NCI-H524 (cell line): ENCODE measurements at regions not wholly inside any gene's neighbourhood (a gene's known extent, or its start where the extent isn't known, plus 50 kb on each side); places are given as distances from the start of the nearest gene placed in this dataset.
A peak's percentile ranks its signal among the peaks of the same experiment; 100 is the strongest.

ENCODE experiments used
- DNase-seq, 2 experiments: peaks; one replicate each; lab custom pipeline; 2025; lab: John Stamatoyannopoulos, UW

DNA sequence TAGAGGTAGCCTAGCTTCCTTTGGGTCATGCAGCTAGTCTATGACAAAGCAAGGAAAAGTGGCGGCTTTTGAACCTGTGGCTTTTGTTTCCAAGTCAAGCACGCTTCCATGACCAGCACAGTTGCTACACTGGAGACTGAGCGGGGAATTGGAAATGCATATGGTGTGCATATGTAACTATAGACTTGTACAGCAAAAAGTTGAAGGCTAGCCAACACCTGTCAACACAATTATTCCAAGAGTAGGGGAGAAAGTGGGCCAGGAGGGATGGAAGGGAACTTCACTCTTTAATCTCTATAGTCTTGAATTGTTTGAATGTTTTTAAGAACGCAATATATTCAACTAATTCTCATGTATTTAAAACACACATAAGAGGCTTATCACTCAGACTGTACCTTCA, 218.5 kb upstream of the CADM1 start:
- peak in 1 of 2 experiments; percentile 32 for DNase-seq

DNA sequence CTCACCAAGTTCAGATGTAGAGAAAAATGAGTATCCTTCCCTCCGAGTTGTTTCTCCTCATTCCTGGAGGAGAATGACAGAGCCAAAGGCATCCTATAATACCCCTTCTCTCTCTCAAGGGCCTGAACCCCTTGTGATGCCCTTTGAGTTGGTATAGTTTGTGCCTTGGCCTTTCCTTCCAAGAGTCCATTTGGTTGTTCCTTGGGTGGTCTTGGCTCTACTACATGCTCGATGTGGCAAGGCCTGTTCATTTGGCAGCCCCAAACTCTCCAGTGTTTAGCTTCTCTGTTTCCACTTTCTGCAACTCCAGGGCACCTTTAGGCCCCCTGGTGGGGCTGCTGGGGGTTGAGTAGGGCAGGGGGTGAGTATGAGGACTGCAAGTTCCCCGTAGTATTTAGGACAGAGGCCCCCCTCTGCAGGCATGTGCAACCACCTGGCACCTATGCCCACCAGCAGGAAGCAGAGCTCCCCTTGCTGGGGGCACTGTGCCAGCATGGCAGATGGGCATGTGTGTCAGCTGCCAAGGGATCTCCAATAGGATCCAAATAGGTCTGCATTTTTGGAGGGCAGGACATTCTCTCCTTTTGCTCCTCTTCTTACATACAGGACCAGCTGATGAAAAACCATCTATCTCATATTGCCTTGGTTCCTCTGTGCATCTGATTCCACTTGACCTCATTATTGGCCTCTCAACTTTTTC, 217.2 kb upstream of the CADM1 start:
- DNase-seq = peak; percentile 56 to 85

DNA sequence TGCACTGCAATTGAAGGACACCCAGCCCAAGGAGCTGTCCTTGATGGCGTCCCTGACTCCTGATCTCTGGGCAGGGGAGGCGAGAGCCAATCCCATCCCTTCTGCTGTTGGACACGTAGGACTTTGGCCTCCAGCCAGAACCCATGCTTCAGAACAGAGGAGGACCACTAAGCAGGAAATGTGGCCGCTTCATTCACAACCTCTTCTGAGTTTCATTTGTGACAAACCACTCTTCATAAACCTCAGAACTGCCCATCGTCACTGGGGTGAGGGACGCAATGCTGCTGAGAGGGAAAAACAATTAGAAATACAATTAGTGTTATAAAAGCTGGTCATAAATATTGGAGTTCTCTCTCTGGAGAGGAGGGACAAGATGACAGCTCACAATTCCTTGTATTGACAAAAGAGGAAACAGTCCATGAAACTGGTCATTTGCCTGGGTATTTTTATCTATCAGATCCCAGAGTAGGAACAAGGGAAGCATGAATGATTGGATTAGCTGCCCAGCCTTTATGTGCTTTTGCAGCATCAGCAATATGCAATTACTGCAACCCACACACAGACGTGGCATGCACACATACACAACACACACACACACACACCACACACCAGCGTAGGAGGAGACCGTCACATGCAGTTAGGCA, 216.5 kb upstream of the CADM1 start:
- DNase-seq = no peak

DNA sequence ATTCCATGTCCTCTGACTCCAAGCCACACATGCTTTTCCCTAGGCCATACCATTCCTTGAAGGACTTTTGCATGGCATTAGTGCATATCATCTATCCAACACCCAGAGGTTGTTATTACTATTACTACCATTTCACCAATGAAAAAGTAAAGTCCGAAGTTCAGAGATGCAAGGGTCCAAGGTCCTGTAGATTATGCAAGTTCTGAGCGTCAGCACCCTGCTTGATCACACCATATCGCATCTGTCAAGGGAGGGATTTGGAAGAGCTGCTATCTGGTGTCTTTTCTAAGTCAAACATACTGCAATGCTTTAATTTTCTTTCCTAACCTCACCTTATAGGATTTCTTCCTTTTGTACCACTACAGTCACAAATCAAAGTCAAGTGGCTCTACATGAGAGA, 214.7 kb upstream of the CADM1 start:
- no peak for DNase-seq

DNA sequence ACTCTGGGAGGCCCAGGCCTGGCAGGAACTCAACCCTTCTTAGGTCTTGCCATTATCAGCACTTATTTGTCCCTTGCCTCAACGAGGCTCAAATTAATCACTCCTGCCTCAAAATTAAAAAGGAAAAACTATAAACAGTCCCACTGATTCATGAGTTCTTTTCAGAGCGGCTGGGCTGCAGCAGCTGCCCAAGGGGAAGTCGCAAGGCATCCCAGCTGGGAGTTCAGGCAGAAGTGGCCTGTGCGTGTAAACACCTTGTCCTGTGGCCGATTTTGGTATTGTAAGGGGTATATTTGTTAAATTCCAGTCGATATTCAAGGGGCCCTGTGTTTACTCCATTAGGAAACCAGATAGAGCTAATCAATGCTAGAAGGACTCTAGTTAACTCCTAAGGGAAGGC, 213.9 kb upstream of the CADM1 start:
- no peak for DNase-seq

DNA sequence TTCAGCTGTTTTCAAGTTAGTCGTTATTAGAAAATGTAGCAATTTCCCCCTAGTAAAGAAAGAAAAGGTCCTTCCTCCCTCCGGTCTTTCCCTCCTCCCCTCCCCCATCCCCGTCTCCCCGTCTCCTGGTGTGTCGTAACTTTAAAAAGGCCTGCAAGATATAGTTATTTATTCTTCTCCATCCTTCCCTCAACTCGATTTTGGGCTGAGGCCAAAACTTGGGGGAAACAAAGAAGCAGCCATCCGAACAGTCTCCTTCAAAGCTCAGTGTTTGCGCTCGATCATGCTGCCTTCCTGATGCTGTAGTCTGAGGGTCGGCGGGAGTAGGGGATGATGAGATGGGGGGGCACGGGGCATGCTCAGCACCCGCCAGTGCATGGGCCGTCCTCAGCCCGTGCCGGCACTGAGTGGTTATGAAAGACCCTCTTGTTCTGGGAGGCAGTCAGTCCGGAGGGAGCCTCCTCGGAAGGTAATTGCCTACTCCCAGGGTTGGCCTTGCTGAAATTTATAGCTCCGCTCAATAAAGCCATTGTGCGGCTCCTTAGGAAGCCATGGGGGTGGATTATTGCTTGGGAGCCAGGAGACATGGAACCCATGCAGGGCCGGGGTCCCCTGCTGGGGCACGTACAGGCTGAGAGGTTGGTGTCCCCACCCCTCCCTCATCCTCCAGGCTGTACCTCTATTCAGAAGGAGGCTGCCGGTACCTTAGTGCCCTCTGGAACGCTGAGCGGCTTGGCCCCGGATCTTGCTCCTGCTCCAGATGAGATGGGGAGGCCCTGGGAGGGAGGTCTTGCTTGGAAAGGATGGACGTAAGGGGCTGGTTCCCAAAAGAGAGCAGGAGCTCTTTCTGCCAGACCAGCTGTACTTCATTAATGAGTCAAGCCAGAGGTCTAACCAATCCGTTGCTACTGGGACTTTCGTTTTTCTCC, 212.7 kb upstream of the CADM1 start:
- no peak for DNase-seq

DNA sequence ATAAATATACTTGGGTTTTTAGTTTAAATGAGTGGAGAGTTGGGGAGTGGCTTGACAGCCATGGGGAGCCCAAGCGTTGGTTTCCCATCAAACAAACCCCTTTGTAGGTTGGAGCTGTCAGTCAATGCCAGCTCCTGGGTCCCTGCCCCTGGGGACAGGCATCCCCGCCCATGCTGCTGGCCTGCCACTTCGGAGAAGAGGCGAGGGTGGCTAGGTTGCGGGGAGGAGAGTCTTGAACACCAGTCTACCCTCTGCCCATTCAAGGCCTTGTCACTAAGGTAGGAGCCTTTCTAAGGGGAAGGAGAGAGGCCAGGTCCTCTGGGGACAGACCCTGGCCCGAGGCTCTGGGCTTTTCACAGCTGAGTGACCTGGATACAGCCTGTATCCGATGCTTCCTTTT, 211.9 kb upstream of the CADM1 start:
- DNase-seq = no peak

DNA sequence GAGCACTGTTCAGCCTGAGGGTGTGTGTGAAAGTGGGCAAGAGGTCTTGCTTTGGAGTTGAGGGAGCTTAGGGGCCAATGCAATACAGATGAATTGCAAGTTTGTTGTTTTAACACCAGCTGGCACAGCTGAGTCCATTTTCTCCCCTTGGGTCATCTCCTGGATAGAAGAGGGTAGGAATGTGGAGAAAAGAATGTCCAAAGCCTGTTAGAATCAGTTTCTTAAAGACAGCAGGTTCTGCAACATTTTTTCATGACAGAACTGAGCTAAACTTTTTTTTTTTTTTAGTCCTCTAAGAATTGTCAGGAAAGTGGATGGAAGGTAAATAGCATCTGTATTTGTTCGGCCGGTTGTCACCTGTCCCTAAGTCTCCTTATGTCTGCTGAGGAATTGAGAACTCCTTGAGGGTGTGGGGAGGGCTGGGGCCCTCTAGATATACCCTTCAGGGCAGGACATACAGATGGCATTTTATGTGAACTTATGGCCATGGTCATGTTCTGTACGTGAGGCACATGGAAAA, 211.1 kb upstream of the CADM1 start:
- DNase-seq = peak in 1 of 2 experiments; percentile 37

DNA sequence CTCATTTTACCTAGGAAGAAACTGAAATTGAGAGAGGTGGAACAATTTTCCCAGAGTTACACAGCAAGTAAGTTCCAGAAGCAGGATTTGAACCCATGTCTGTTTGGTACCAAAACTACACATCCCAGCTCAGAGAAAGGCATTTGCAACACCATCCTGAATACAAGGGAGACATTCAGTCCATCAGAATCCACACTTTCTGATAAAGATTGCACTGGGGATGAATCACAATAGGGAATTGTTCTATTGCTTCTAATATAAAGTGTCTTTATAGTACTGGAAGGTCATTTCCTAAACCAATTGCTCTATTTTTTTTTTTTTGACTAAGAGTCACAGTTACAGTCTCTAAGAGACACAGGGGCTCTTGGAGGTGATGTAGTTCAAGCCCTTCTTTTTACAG, 208.1 kb upstream of the CADM1 start:
- no peak for DNase-seq

DNA sequence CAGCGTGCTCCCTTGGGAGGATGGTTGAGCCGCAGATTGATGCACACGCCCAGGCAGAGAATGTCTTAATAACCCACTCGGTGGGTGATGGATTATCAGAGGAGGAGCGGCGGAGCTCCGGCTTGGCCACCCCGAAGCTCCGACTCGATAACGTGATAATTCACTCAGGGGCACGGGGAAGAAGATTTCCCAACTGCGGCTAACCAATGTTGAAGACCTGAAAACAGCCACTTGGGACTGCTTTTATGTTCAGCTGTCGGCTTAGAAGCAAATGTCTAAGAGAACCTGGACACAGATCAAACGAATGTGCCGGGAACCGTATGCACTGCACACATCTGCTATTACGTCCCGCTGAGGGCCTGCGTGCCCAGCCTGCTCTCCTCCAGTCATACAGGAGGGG, 206.8 kb upstream of the CADM1 start:
- DNase-seq = no peak

DNA sequence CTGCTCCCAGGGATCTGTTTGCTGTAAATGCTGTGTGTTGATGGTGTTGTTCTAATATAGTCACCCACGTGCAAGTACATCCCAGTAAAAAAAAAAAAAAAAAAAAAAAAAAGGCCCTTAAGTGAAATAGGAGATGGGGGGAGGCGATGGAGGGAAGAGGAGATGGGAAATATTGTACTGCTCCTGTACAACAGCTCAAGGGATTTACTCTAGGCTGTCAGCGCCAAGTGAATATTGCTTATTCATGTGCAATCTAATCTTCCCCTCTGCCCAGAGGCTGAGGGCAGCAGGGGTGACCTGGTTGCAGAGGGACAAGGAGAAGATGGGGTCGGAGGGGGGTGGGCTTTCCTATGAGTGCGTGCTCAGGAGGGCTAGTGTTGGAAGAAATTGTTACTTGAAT, 206.2 kb upstream of the CADM1 start:
- no peak for DNase-seq

DNA sequence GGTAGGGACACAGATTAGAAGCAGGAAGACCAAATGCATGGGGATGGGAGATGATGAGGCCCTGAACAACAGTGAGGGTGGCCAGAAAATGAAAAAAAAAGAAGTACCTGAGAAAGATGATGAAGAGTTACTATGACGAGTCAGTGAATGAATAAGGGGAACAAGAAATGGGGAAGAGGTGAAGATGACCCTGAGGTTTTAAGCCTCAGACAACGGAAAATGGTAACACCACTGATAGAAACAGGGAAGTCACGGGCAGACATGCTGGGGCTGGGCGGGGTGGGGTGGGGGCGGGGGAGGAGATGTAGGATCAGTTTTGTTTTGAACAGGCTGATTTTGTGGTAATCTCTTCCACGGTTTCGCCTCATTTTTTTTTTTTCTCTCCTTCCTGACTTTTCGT, 205.1 kb upstream of the CADM1 start:
- no peak for DNase-seq

DNA sequence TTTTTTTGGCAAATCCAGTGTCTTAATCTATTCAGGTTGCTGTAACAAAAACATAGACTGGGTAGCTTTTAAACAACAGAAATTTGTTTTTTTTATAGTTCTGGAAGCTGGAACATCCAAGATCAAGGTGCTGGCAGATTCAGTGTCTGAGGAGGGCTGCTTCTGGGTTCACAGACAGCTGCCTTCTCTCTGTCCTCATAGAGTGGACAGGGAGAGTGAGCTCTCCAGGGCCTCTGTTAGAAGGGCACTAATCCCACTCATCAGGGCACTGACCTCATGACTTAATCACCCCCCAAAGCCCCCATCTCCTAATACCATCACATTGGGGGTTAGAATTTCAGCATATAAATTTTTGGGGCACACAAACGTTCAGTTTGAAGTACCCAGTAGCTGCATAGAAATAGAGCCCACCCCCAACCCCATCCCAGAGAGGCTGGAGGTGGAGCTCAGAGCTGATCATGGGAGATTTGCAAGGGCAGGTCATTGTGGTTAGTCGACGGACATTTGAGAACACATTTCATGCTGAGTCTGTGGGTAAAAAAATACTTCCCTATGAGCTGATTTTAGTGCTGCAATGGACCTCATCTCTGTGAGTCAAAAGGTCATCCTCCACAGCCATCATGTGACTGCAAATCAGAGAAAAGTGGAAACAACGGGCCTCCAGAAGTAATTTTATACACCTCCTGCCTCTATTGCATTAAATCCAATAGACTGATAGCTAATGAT, 203.1 kb upstream of the CADM1 start:
- no peak for DNase-seq

DNA sequence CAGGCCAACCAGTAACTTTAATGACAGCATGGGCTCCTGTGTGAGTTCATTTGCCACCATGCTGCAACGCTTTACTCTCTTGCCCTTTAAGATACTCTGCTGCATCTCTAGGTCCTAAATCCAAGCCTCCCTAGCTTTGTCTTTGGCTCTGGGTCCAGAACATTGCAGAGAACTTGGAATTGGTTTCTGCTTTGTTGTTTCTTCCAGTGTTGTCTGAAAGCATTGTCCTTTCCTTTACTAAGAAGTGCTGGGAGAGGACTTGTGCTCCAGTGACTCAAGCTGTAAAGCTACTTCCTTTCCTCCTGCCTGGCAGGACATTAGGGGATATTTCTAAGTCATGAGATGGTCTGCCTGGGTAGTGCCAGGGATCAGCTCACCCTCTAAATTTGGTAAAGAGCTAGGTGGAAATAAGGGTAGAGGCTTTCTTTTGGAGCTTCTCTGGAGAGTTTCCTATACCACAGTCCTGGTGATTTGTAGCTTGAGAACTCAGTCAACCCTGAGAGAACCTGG, 202.5 kb upstream of the CADM1 start:
- no peak for DNase-seq

DNA sequence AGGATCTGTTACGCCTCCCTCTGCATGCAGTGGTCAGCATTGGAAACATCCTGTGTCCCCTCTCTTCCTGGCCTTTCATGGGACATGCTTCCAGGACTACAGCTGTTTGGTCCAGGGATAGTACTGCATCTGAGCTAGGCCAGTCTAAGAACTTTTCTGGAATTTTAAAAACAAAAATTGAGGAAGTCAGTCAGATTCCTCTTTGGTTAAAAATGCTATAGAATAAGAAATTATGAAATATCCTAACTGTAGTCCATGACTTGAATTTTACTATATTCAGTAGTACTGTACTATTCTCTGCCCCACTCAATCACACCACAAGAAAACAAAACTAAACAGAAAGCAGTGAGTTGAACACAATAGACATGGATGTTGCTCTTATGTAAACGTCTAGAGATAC, 201.0 kb upstream of the CADM1 start:
- DNase-seq = no peak

DNA sequence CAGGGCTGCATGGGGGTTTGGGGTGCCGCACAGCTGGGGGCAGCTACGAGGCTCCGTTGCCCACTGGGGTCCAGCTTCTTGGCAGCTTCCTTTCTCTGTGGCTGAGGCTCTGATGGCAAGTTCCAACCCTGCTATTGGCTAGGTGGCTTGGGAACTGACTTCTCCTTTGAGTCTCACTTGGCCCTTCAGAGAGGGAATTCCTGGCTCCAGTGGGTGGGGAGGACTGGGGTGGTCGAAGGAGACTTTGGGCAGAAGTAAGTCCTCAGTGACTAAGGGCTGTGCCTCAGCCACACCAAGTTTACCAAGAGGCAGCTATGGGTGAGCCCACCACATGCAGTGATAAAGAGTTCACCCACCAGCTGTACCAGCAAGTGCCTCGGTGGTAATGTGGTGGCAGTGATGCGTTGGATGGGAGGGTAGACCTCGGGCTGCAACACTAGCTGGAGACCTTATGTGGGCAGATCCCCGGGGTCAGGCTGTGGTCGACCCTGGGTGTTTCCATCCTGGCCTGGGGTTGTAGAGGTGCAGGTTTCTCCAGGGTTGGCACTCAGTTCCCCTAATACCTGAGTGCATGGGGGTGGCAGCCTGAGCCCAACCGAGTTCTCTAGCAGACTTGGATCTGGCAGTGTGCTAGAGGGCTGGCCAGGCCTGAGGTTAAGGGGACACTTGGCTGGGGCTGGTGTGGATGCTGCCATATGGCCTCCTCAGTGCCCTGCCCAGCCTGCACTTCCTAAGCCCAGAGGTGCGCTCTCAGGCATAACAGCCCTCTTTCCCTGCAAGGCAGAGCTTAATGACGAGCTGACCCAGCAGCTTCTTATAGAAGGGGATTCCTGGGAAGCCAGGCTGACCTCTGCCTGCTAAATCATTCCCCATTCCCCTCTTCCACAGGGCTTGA, 197.0 kb upstream of the CADM1 start:
- peak in 1 of 2 experiments; percentile 22 for DNase-seq

DNA sequence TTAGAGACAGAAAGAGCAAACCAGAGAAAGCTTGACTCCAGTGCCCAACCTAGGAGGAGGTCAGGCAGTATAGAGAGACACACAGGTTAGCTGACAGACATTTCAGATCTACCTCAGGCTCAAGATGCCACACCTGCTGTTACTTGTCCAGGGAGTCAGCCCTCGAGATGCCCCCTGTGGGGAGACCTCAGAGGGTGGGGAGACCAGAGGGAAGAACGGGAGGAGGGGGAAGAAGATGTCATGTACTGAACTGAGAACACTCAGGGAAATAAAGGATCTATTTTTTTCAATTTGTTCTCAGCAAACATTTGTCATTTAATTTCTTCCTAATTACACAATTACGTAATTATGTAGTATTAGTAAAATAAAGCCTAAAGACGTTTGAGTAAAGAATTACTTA, 196.3 kb upstream of the CADM1 start:
- DNase-seq = no peak

DNA sequence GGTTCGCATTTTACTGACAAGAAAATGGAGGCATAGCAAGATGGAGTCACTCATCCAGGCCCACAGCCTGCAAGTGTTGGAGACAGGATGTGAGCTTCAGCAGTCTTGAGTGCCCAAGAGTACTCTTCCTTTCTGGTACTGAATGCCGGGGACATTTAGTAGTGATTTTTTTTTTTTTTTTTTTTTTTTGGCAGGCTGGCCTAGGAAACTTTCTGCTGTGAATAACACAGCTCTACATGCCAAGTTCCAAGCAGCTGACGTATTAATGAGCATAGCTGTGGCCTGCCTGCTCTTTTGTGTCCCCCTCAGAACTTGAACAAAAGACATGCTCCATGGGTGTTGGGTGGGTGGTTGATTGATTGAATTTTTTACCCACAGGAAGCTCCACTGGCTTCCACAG, 195.5 kb upstream of the CADM1 start:
- no peak for DNase-seq

DNA sequence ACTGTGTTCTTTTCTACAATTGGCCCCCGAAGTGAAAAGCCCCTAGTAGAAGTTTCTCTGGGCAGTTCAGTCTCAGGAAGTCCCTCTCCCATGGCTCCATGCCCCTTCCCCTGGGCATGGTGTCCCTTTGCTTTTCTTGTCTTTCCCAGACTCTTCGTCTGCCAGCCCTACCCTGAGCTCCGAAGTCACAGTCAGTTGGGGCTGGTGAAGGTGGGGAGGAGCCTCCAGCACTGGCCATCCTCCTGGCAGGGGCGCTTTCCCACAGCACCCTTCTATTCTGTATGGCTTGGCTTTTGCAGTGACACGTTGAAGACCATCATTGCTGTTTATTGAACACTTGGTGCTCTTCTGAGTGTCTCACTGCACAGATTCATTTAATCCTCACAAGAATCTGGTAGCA, 195.1 kb upstream of the CADM1 start:
- DNase-seq = no peak

DNA sequence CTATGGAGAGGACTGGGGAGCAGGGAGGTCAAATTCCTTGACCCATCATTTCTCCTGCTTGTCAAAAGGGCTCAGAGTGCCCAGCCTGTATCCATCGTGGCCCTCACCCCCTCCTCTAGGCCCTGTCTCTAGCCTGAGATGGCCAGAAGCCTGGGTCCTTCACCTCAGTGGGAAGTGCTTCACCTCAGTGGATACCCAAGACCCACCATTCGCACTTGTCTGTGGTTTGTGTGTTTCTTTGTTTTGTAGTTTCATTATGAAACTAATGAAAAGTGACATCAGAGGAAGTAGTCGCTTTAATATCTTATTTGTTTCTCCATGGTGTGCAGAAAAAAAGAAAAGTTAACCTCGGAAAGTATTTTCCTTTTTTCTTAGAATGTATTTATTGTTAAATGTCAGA, 194.0 kb upstream of the CADM1 start:
- DNase-seq = no peak

DNA sequence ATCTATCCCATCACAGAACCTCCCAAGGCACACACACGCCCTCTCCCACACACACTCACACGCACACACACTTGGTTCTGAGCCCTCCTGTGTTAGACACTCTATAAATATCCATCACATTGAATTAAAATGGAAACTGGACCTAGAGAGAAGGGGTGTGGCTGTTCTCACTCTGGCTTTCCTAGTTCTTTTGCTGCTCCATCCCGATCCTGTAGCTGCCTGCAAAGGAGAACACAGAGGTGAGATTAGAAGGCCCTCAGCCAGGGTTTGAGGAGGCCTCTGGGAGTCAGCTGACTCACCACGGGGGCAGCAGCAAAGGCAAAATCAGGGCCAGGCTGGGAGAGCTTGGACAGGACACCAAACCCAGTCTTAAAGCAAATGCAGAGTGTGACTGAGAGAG, 192.3 kb upstream of the CADM1 start:
- DNase-seq = no peak
